ENCODE measurements at regions not wholly inside any gene's neighbourhood (a gene's known extent, or its start where the extent isn't known, plus 50 kb on each side); places are given as distances from the start of the nearest gene placed in this dataset.

DNA sequence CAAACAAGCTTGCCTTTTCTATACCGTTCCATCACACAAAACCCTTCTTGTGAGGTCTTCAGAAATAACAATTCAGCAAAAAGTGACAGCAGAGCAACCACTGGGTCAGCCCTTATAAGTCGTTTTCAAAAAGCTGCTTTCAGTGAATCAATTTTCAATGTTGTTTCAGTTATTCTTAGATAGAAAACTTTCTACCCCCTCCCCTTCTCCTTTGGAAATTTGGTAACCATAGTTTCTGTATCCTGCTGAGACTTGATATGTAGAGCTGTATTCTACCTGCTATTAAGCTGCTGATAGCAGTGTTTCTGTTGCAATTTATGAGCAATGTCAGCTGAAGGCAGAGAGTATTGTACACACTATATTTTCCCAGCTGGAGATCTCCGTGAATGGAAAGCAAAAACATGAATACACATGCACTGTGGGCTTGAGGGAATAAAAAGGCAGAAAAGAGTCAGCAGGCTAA is 75.7 kb downstream of the ZNF608 start (continued):
- TF ChIP-seq, protein P1, sequence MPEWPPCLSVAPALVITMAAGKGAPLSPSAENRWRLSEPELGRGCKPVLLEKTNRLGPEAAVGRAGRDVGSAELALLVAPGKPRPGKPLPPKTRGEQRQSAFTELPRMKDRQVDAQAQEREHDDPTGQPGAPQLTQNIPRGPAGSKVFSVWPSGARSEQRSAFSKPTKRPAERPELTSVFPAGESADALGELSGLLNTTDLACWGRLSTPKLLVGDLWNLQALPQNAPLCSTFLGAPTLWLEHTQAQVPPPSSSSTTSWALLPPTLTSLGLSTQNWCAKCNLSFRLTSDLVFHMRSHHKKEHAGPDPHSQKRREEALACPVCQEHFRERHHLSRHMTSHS (tag by site-specific recombination; IDR thresholded peaks at IDR 0.05) = no peak
- no peak for TF ChIP-seq ZNF544 (tag by site-specific recombination; IDR thresholded peaks at IDR 0.05)
- no peak for TF ChIP-seq ZBTB1 (tag by site-specific recombination; IDR thresholded peaks at IDR 0.05)
- no peak for TF ChIP-seq ZNF121 (tag by site-specific recombination; IDR thresholded peaks at IDR 0.05)
- TF ChIP-seq ZIC2 (tag by site-specific recombination; IDR thresholded peaks at IDR 0.05) = peak; percentile 96
- TF ChIP-seq, protein P2, sequence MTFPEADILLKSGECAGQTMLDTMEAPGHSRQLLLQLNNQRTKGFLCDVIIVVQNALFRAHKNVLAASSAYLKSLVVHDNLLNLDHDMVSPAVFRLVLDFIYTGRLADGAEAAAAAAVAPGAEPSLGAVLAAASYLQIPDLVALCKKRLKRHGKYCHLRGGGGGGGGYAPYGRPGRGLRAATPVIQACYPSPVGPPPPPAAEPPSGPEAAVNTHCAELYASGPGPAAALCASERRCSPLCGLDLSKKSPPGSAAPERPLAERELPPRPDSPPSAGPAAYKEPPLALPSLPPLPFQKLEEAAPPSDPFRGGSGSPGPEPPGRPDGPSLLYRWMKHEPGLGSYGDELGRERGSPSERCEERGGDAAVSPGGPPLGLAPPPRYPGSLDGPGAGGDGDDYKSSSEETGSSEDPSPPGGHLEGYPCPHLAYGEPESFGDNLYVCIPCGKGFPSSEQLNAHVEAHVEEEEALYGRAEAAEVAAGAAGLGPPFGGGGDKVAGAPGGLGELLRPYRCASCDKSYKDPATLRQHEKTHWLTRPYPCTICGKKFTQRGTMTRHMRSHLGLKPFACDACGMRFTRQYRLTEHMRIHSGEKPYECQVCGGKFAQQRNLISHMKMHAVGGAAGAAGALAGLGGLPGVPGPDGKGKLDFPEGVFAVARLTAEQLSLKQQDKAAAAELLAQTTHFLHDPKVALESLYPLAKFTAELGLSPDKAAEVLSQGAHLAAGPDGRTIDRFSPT (tag by site-specific recombination; IDR thresholded peaks at IDR 0.05) = no peak
- TF ChIP-seq ZNF561 (tag by site-specific recombination; IDR thresholded peaks at IDR 0.05; ENCODE audit: borderline replicate concordance) = 0 out of 2 replicates have a peak, but pooled peaks have one; percentile 50
- TF ChIP-seq SP3 (tag by site-specific recombination; IDR thresholded peaks at IDR 0.05) = no peak
- peak; percentile 11; the same call in 1 of the 2 replicates for TF ChIP-seq GLIS1 (tag by site-specific recombination; IDR thresholded peaks at IDR 0.05)
- TF ChIP-seq KLF7 (tag by site-specific recombination; IDR thresholded peaks at IDR 0.05; ENCODE audit: borderline replicate concordance) = no peak

DNA sequence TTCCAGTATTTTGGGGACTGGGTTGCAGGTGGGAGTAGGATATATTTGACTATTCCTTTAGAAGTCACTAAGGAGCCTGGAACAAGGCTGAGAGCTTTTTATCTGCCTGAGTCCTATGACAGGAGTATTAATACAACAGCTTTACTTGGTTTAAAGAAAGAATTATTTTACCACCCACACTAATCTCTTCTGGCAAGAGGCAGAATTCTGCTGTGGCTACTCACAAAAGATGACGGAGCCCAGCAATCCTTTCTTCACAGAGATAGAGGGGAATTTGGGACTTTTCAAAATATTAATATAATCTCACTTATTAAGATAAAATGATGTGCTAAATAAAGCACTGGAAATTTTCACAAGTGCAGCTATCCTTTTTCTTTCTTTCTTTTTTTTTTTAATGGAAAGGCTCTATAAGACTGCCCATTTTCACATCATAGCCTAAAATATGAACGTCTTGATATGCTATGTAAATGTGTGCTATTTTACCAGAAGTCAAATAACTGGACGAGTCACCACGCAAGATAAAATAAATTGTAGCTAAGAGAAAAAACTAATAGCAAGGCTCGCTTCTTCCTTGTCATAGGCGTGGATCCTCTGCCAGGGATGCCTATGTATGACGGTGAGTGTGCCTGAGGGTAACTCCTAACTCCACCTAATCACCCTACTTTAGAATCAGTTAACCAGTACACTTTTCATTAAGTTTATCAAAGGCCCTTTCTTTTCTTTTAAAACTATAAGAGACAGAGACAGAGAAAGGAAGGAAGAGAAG is 76.3 kb downstream of the ZNF608 start:
- CTCF ChIA-PET = interaction anchor here (0.8 to 1.0 kb wide), 2 partner anchors 10 to 370 kb away, joined by 3 read pairs; no protein-coding TSS in a partner anchor
- Histone ChIP-seq H3K27ac (ENCODE audit: extremely low read depth, low read depth, low read length) (peak overlapping the region; percentile 72), H3K4me3 (ENCODE audit: low read depth, low read length) (no peak overlapping the region), H3K36me3 (ENCODE audit: control insufficient read depth in 2 of 2, insufficient read depth in 1 of 2, low read length in 2 of 2) (no peaks in the 10 kb centered on the region), H3K4me1 (ENCODE audit: control insufficient read depth, insufficient read depth, low read length) (peaks cover 64% of the 10 kb centered on the region), H3K9me3 (ENCODE audit: control insufficient read depth, insufficient read depth, low read depth, low read length) (no peaks in the 10 kb centered on the region)
- POLR2A ChIA-PET = interaction anchor here (0.6 to 1.3 kb wide), 3 partner anchors 9 to 78 kb away, joined by 3 to 6 read pairs (median 4); no protein-coding TSS in a partner anchor
- TF ChIP-seq YY1 (tag by site-specific recombination; IDR thresholded peaks at IDR 0.05) (no peak), OSR2 (tag by site-specific recombination; IDR thresholded peaks at IDR 0.05) (no peak), HOXD13 (CRISPR knock-in tag; IDR thresholded peaks at IDR 0.05; ENCODE audit: borderline replicate concordance) (no peak), GFI1B (tag by site-specific recombination; IDR thresholded peaks at IDR 0.05) (no peak)
- TF ChIP-seq, protein P3, sequence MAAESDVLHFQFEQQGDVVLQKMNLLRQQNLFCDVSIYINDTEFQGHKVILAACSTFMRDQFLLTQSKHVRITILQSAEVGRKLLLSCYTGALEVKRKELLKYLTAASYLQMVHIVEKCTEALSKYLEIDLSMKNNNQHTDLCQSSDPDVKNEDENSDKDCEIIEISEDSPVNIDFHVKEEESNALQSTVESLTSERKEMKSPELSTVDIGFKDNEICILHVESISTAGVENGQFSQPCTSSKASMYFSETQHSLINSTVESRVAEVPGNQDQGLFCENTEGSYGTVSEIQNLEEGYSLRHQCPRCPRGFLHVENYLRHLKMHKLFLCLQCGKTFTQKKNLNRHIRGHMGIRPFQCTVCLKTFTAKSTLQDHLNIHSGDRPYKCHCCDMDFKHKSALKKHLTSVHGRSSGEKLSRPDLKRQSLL (tag by site-specific recombination; IDR thresholded peaks at IDR 0.05) = peak; percentile 63; the same call in 1 of the 2 replicates

DNA sequence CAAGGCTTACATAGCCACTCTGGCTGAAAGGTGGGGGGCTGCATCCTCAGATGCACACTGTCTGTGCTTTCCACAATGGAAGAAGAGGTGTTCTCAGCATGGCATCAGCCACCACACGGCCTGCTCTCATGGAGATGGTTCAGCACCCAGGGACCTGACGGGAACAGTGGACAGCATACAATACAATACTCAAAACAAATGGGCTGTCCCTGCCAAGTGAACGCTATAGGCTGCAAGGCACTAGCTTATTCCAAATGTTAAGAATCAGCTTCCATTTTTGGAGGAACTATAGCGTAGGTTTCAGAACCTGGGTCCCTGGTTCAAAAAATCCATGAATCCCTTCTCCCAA is 77.2 kb downstream of the ZNF608 start:
- ChIA-PET CTCF (no interaction called here), POLR2A (interaction anchor here (0.8 kb wide), 1 partner anchor 51 kb away, joined by 3 read pairs; no protein-coding TSS in a partner anchor)
- Histone ChIP-seq H3K9me3 (ENCODE audit: control insufficient read depth, insufficient read depth, low read depth, low read length) (no peaks in the 10 kb centered on the region), H3K36me3 (ENCODE audit: control insufficient read depth in 2 of 2, insufficient read depth in 1 of 2, low read length in 2 of 2) (no peaks in the 10 kb centered on the region), H3K27ac (ENCODE audit: extremely low read depth, low read depth, low read length) (peak overlapping the region; percentile 32; the same call in 1 of the 2 replicates), H3K4me1 (ENCODE audit: control insufficient read depth, insufficient read depth, low read length) (peaks cover 69% of the 10 kb centered on the region), H3K4me3 (ENCODE audit: low read depth, low read length) (no peak overlapping the region)
- TF ChIP-seq ZBTB48 (tag by site-specific recombination; IDR thresholded peaks at IDR 0.05) = 0 out of 2 replicates have a peak, but pooled peaks have one; percentile 23
- no peak for TF ChIP-seq ZNF654 (tag by site-specific recombination; IDR thresholded peaks at IDR 0.05; ENCODE audit: low read depth)
- no peak for TF ChIP-seq ZNF776 (tag by site-specific recombination; IDR thresholded peaks at IDR 0.05; ENCODE audit: borderline replicate concordance)
- TF ChIP-seq, protein P4, sequence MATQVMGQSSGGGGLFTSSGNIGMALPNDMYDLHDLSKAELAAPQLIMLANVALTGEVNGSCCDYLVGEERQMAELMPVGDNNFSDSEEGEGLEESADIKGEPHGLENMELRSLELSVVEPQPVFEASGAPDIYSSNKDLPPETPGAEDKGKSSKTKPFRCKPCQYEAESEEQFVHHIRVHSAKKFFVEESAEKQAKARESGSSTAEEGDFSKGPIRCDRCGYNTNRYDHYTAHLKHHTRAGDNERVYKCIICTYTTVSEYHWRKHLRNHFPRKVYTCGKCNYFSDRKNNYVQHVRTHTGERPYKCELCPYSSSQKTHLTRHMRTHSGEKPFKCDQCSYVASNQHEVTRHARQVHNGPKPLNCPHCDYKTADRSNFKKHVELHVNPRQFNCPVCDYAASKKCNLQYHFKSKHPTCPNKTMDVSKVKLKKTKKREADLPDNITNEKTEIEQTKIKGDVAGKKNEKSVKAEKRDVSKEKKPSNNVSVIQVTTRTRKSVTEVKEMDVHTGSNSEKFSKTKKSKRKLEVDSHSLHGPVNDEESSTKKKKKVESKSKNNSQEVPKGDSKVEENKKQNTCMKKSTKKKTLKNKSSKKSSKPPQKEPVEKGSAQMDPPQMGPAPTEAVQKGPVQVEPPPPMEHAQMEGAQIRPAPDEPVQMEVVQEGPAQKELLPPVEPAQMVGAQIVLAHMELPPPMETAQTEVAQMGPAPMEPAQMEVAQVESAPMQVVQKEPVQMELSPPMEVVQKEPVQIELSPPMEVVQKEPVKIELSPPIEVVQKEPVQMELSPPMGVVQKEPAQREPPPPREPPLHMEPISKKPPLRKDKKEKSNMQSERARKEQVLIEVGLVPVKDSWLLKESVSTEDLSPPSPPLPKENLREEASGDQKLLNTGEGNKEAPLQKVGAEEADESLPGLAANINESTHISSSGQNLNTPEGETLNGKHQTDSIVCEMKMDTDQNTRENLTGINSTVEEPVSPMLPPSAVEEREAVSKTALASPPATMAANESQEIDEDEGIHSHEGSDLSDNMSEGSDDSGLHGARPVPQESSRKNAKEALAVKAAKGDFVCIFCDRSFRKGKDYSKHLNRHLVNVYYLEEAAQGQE (tag by site-specific recombination; IDR thresholded peaks at IDR 0.05) = peak; percentile 88
- TF ChIP-seq, protein P5, sequence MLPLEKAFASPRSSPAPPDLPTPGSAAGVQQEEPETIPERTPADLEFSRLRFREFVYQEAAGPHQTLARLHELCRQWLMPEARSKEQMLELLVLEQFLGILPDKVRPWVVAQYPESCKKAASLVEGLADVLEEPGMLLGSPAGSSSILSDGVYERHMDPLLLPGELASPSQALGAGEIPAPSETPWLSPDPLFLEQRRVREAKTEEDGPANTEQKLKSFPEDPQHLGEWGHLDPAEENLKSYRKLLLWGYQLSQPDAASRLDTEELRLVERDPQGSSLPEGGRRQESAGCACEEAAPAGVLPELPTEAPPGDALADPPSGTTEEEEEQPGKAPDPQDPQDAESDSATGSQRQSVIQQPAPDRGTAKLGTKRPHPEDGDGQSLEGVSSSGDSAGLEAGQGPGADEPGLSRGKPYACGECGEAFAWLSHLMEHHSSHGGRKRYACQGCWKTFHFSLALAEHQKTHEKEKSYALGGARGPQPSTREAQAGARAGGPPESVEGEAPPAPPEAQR (tag by site-specific recombination; IDR thresholded peaks at IDR 0.05) = no peak
- no peak for TF ChIP-seq ZNF184 (tag by site-specific recombination; IDR thresholded peaks at IDR 0.05)

Data from HEK293 (cell line).